Smooth muscle cell (in vitro differentiated cells): ENCODE measurements at regions not wholly inside any gene's neighbourhood (a gene's known extent, or its start where the extent isn't known, plus 50 kb on each side); places are given as distances from the start of the nearest gene placed in this dataset.
A peak's percentile ranks its signal among the peaks of the same experiment; 100 is the strongest.

Source experiments
- DNase-seq: peaks from one replicate; lab custom pipeline; 2025; ENCODE audit not compliant: unreplicated experiment; lab: John Stamatoyannopoulos, UW
- H2AFZ ChIP-seq: fragments of 200-600 bp; sonication (generic); 2 replicates; pipeline ENCODE4 v1.6.0; 2016; ENCODE audit warnings: antibody characterized with exemption, low read depth, mild to moderate bottlenecking
- H3F3A ChIP-seq: fragments of 200-600 bp; sonication (generic); 2 replicates; pipeline ENCODE4 v1.6.0; 2017; ENCODE audit warnings: antibody characterized with exemption, low read depth
- H3K27ac ChIP-seq: fragments of 200-600 bp; sonication (generic); 2 replicates; pipeline ENCODE4 v1.5.1; 2016; ENCODE audit warnings: low read depth, mild to moderate bottlenecking
- H3K27me3 ChIP-seq: fragments of 200-600 bp; sonication (generic); 2 replicates; pipeline ENCODE4 v1.6.1; 2016; ENCODE audit warnings: low read depth, mild to moderate bottlenecking
- H3K36me3 ChIP-seq: fragments of 200-600 bp; sonication (generic); 2 replicates; pipeline ENCODE4 v1.5.1; 2016; ENCODE audit warnings: low read depth
- H3K4me1 ChIP-seq: fragments of 200-600 bp; sonication (generic); 2 replicates; pipeline ENCODE4 v1.5.1; 2016; ENCODE audit warnings: low read depth
- H3K4me2 ChIP-seq: fragments of 200-600 bp; sonication (generic); 2 replicates; pipeline ENCODE4 v1.6.0; 2016; ENCODE audit warnings: mild to moderate bottlenecking
- H3K4me3 ChIP-seq: fragments of 200-600 bp; sonication (generic); 2 replicates; pipeline ENCODE4 v1.5.1; 2016; ENCODE audit warnings: mild to moderate bottlenecking
- H3K79me2 ChIP-seq: fragments of 200-600 bp; sonication (generic); 2 replicates; pipeline ENCODE4 v1.6.0; 2016; ENCODE audit warnings: low read depth, mild to moderate bottlenecking
- H3K9ac ChIP-seq: fragments of 200-600 bp; sonication (generic); 2 replicates; pipeline ENCODE4 v1.6.0; 2016; ENCODE audit warnings: low read depth
- H3K9me3 ChIP-seq: fragments of 200-600 bp; sonication (generic); replicated peaks from 2 replicates; pipeline ENCODE4 v1.5.1; 2016; ENCODE audit warnings: low read depth
- H4K20me1 ChIP-seq: fragments of 200-600 bp; sonication (generic); 2 replicates; pipeline ENCODE4 v1.6.0; 2016; ENCODE audit warnings: low read depth
- CTCF ChIP-seq: fragments of 200-600 bp; sonication (generic); IDR thresholded peaks from 2 replicates; pipeline ENCODE4 v1.5.1; 2017; ENCODE audit warnings: borderline replicate concordance, mild to moderate bottlenecking, antibody characterized with exemption; ENCODE audit not compliant: insufficient read depth, poor library complexity, severe bottlenecking
- WGBS: methylation state at CpG from one replicate; pipeline ENCODE4 v1.1.7; 2016; ENCODE audit warnings: low lambda C conversion rate; 5-methylcytosine and 5-hydroxymethylcytosine counted together

GRCh38 chr1:38746941-38747600, 112.5 kb downstream of the RRAGC start:
- Histone ChIP-seq H3K9me3 (no peaks in the 10 kb centered on the region), H3K36me3 (no peaks in the 10 kb centered on the region), H3K79me2 (no peaks in the 10 kb centered on the region), H3K4me2 (peak overlapping the region; percentile 11), H4K20me1 (no peaks in the 10 kb centered on the region), H2AFZ (peak overlapping the region; percentile 37), H3K4me1 (peaks cover 7% of the 10 kb centered on the region), H3K9ac (no peak overlapping the region), H3K4me3 (no peak overlapping the region), H3K27me3 (peaks cover 4% of the 10 kb centered on the region), H3F3A (no peaks in the 10 kb centered on the region), H3K27ac (peak overlapping the region; percentile 37)
- 45% methylated on average over 16 of the region's 16 CpGs for WGBS
- no peak for TF ChIP-seq CTCF
- DNase-seq = no peak

- no peak overlapping the region for H3K9ac ChIP-seq
- H4K20me1 ChIP-seq = no peaks in the 10 kb centered on the region
- no peaks in the 10 kb centered on the region for H3K27me3 ChIP-seq
- peaks cover 2% of the 10 kb centered on the region for H3F3A ChIP-seq
- H3K79me2 ChIP-seq = no peaks in the 10 kb centered on the region
- H2AFZ ChIP-seq = no peak overlapping the region
- DNase-seq = no peak
- peaks cover 7% of the 10 kb centered on the region for H3K4me1 ChIP-seq
- H3K27ac ChIP-seq = peak overlapping the region; percentile 37
- peak overlapping the region; percentile 11 for H3K4me2 ChIP-seq
- H3K4me3 ChIP-seq = no peak overlapping the region
- H3K36me3 ChIP-seq = no peaks in the 10 kb centered on the region
- WGBS = 78% methylated on average over 6 of the region's 6 CpGs
- H3K9me3 ChIP-seq = no peaks in the 10 kb centered on the region
- TF ChIP-seq CTCF = no peak
Measured at GRCh38 chr1:38746402-38746935, 113.1 kb downstream of the RRAGC start.

- no peak for TF ChIP-seq CTCF
- Histone ChIP-seq H4K20me1 (no peaks in the 10 kb centered on the region), H3K36me3 (no peaks in the 10 kb centered on the region), H2AFZ (no peak overlapping the region), H3K27me3 (no peaks in the 10 kb centered on the region), H3K4me2 (no peak overlapping the region), H3K9ac (no peak overlapping the region), H3F3A (peaks cover 3% of the 10 kb centered on the region), H3K4me1 (peaks cover 11% of the 10 kb centered on the region), H3K9me3 (no peaks in the 10 kb centered on the region), H3K27ac (peak overlapping the region; percentile 37), H3K4me3 (no peak overlapping the region), H3K79me2 (no peaks in the 10 kb centered on the region)
- WGBS = 80% methylated on average over 9 of the region's 9 CpGs
- no peak for DNase-seq
Measured at GRCh38 chr1:38745476-38746401, 113.8 kb downstream of the RRAGC start.
